Hepatocyte (in vitro differentiated cells): ENCODE measurements at regions not wholly inside any gene's neighbourhood (a gene's known extent, or its start where the extent isn't known, plus 50 kb on each side); places are given as distances from the start of the nearest gene placed in this dataset.

Source experiments
- DNase-seq: peaks from one replicate; pipeline ENCODE4 v3.0.0-alpha.2; 2016; ENCODE audit warnings: low spot score
- H2AFZ ChIP-seq: fragments of 200-600 bp; sonication (generic); 2 replicates; pipeline ENCODE4 v1.6.0; 2016; ENCODE audit warnings: antibody characterized with exemption, mild to moderate bottlenecking
- H3K27ac ChIP-seq: fragments of 200-600 bp; sonication (generic); 2 replicates; pipeline ENCODE4 v1.5.1; 2016; ENCODE audit warnings: mild to moderate bottlenecking
- H3K27me3 ChIP-seq: fragments of 200-600 bp; sonication (generic); 2 replicates; pipeline ENCODE4 v1.6.1; 2016
- H3K36me3 ChIP-seq: fragments of 200-600 bp; sonication (generic); replicated peaks from 2 replicates; pipeline ENCODE4 v1.5.1; 2016; ENCODE audit warnings: low read depth; ENCODE audit not compliant: insufficient read depth
- H3K4me1 ChIP-seq: fragments of 200-600 bp; sonication (generic); 2 replicates; pipeline ENCODE4 v1.5.1; 2016; ENCODE audit warnings: mild to moderate bottlenecking, moderate library complexity; ENCODE audit not compliant: insufficient read depth
- H3K4me2 ChIP-seq: fragments of 200-600 bp; sonication (generic); 2 replicates; pipeline ENCODE4 v1.6.0; 2016
- H3K4me3 ChIP-seq: fragments of 200-600 bp; sonication (generic); 2 replicates; pipeline ENCODE4 v1.5.1; 2016; ENCODE audit warnings: mild to moderate bottlenecking
- H3K79me2 ChIP-seq: fragments of 200-600 bp; sonication (generic); 2 replicates; pipeline ENCODE4 v1.6.0; 2017; ENCODE audit warnings: mild to moderate bottlenecking
- H3K9me2 ChIP-seq: fragments of 200-600 bp; sonication (generic); replicated peaks from 2 replicates; pipeline ENCODE4 v1.6.0; 2017; ENCODE audit warnings: mild to moderate bottlenecking; ENCODE audit not compliant: insufficient read depth
- H3K9me3 ChIP-seq: fragments of 200-600 bp; sonication (generic); 2 replicates; pipeline ENCODE4 v1.5.1; 2016; ENCODE audit warnings: low read depth, mild to moderate bottlenecking
- H4K20me1 ChIP-seq: fragments of 200-600 bp; sonication (generic); 2 replicates; pipeline ENCODE4 v1.6.0; 2016; ENCODE audit warnings: mild to moderate bottlenecking; ENCODE audit not compliant: insufficient read depth, poor library complexity, severe bottlenecking
- EZH2 ChIP-seq: fragments of 200-600 bp; sonication (generic); IDR thresholded peaks from 2 replicates; pipeline ENCODE4 v1.6.1; 2016; ENCODE audit warnings: antibody characterized with exemption, mild to moderate bottlenecking, borderline replicate concordance
- EZH2phosphoT487 ChIP-seq: fragments of 200-600 bp; sonication (generic); IDR thresholded peaks from one replicate; pipeline ENCODE4 v1.6.1; 2018; ENCODE audit warnings: antibody characterized with exemption, mild to moderate bottlenecking, low read depth, moderate library complexity; ENCODE audit not compliant: unreplicated experiment, severe bottlenecking
- WGBS: methylation state at CpG from one replicate; pipeline ENCODE4 v1.1.6; 2016; ENCODE audit warnings: low lambda C conversion rate; ENCODE audit errors: missing lambda C conversion rate; 5-methylcytosine and 5-hydroxymethylcytosine counted together
- TF ChIP-seq, protein P1 (sequence below): fragments of 200-600 bp; sonication (generic); IDR thresholded peaks from 2 replicates; pipeline ENCODE4 v1.5.1; 2016; ENCODE audit warnings: antibody characterized with exemption, mild to moderate bottlenecking; ENCODE audit not compliant: poor library complexity

DNA sequence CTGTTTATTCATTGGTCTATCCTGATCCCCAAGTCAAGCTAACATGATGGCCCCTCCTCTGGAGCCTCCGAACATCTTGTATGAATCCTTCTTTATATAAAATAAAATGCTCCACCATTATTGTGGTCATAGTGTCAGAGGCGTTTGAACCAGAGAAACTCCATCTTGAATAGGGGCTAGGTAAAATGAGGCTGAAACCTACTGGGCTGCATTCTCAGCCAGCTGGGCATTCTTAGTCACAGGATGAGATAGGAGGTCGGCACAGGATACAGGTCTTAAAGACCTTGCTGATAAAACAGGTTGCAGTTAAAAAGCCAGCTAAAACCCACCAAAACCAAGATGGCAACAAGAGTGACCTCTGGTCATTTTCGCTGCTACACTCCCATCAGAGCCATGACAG lies 905.8 kb upstream of the AUTS2 start:
- Histone ChIP-seq H3K4me2 (no peak overlapping the region), H2AFZ (no peak overlapping the region), H3K27ac (no peak overlapping the region), H3K9me2 (no peaks in the 10 kb centered on the region), H3K36me3 (no peaks in the 10 kb centered on the region), H3K4me1 (no peaks in the 10 kb centered on the region), H3K79me2 (no peaks in the 10 kb centered on the region), H3K27me3 (peaks cover 4% of the 10 kb centered on the region), H4K20me1 (no peaks in the 10 kb centered on the region), H3K4me3 (no peak overlapping the region), H3K9me3 (no peaks in the 10 kb centered on the region)
- no peak for DNase-seq
- TF ChIP-seq, protein P1, sequence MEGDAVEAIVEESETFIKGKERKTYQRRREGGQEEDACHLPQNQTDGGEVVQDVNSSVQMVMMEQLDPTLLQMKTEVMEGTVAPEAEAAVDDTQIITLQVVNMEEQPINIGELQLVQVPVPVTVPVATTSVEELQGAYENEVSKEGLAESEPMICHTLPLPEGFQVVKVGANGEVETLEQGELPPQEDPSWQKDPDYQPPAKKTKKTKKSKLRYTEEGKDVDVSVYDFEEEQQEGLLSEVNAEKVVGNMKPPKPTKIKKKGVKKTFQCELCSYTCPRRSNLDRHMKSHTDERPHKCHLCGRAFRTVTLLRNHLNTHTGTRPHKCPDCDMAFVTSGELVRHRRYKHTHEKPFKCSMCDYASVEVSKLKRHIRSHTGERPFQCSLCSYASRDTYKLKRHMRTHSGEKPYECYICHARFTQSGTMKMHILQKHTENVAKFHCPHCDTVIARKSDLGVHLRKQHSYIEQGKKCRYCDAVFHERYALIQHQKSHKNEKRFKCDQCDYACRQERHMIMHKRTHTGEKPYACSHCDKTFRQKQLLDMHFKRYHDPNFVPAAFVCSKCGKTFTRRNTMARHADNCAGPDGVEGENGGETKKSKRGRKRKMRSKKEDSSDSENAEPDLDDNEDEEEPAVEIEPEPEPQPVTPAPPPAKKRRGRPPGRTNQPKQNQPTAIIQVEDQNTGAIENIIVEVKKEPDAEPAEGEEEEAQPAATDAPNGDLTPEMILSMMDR, result no peak
- TF ChIP-seq EZH2phosphoT487 (no peak), EZH2 (no peak)
- 82% methylated on average over 4 of the region's 4 CpGs for WGBS

DNA sequence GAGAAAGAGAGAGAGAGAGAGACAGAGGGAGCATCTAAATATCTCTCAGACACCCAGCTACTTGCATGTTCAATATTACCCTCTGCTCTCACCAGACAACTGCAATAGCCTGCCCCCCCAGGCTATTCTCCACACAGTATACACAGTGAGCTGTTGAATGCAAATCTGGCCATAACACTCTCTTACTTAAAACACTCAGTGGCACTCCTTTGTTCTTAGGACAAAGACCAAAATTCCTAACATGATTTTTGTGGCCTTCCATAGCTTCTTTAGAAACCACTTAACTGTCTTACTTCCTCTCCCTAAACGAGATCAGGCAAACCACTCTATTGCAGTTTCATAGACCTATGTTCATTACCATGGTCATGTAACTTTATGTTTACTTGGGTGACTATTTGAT lies 903.6 kb upstream of the AUTS2 start:
- Histone ChIP-seq H3K79me2 (no peaks in the 10 kb centered on the region), H3K9me3 (no peaks in the 10 kb centered on the region), H3K4me1 (no peaks in the 10 kb centered on the region), H3K4me2 (no peak overlapping the region), H3K9me2 (no peaks in the 10 kb centered on the region), H3K27ac (no peak overlapping the region), H3K4me3 (no peak overlapping the region), H3K27me3 (peaks cover 4% of the 10 kb centered on the region), H4K20me1 (no peaks in the 10 kb centered on the region), H3K36me3 (no peaks in the 10 kb centered on the region), H2AFZ (no peak overlapping the region)
- no peak for TF ChIP-seq EZH2
- no peak for TF ChIP-seq EZH2phosphoT487
- TF ChIP-seq, protein P1, result no peak
- WGBS, result 49% methylated on average over 1 of the region's 1 CpG
- no peak for DNase-seq

- no peak overlapping the region for H3K27ac ChIP-seq
- 71% methylated on average over 7 of the region's 7 CpGs for WGBS
- H3K4me3 ChIP-seq, result no peak overlapping the region
- H3K36me3 ChIP-seq, result no peaks in the 10 kb centered on the region
- no peaks in the 10 kb centered on the region for H3K4me1 ChIP-seq
- H4K20me1 ChIP-seq, result no peaks in the 10 kb centered on the region
- H3K9me3 ChIP-seq, result no peaks in the 10 kb centered on the region
- H3K27me3 ChIP-seq, result no peaks in the 10 kb centered on the region
- no peaks in the 10 kb centered on the region for H3K9me2 ChIP-seq
- no peak for TF ChIP-seq EZH2phosphoT487
- TF ChIP-seq, protein P1, result no peak
- no peak for TF ChIP-seq EZH2
- no peak overlapping the region for H2AFZ ChIP-seq
- H3K4me2 ChIP-seq, result no peak overlapping the region
- no peaks in the 10 kb centered on the region for H3K79me2 ChIP-seq
- DNase-seq, result no peak
These were observed 900.4 kb upstream of the AUTS2 start for GRCh38 chr7:68697796-68698280.

GRCh38 chr7:68699090-68699711 lies 899.1 kb upstream of the AUTS2 start:
- H3K4me1 ChIP-seq, result no peaks in the 10 kb centered on the region
- WGBS, result 68% methylated on average over 6 of the region's 6 CpGs
- H3K27me3 ChIP-seq, result no peaks in the 10 kb centered on the region
- no peaks in the 10 kb centered on the region for H3K79me2 ChIP-seq
- no peak for TF ChIP-seq EZH2phosphoT487
- TF ChIP-seq, protein P1, result no peak
- TF ChIP-seq EZH2, result no peak
- H2AFZ ChIP-seq, result no peak overlapping the region
- no peaks in the 10 kb centered on the region for H3K36me3 ChIP-seq
- DNase-seq, result no peak
- H3K27ac ChIP-seq, result no peak overlapping the region
- H3K9me3 ChIP-seq, result no peaks in the 10 kb centered on the region
- H4K20me1 ChIP-seq, result no peaks in the 10 kb centered on the region
- no peak overlapping the region for H3K4me2 ChIP-seq
- H3K9me2 ChIP-seq, result no peaks in the 10 kb centered on the region
- H3K4me3 ChIP-seq, result no peak overlapping the region
